T-helper 2 cell treated with Interferon-gamma antibody and Interleukin-4, amounts not matched to agents 100 ng/mL and 5 ng/mL, for 36 hours (primary cell): ENCODE measurements at regions not wholly inside any gene's neighbourhood (a gene's known extent, or its start where the extent isn't known, plus 50 kb on each side); places are given as distances from the start of the nearest gene placed in this dataset.
"Not testable (repeated sequence)": the region's sequence is repeated elsewhere in the genome, so short reads cannot be mapped to it uniquely, and the experiment has no call there.

Experiments
- intact Hi-C: fragments of 100-400 bp; cut with micrococcal nuclease; formaldehyde crosslinking; loops from one replicate; pipeline ENCODE4 v1.15.1; 2023

- intact Hi-C loops: loop anchor here (1.0 to 5.0 kb wide), 7 partner anchors 35 to 715 kb away; partner anchors contain the start of genes AZI2, SLC4A7 and ZCWPW2
These were observed 89.5 kb downstream of the EOMES start for GRCh38 chr3:27632431-27633223.

- intact Hi-C loops: loop anchor here (5.0 kb wide), 4 partner anchors 36 to 716 kb away; partner anchors contain the start of genes AZI2 and ZCWPW2
These were observed 91.2 kb downstream of the EOMES start for GRCh38 chr3:27630885-27631284.

GRCh38 chr3:27629366-27629765 lies 92.8 kb downstream of the EOMES start:
- intact Hi-C loops: no loop called here

- intact Hi-C loops: no loop called here
These were observed 93.9 kb downstream of the EOMES start for GRCh38 chr3:27628026-27628750.

GRCh38 chr3:27626596-27627118 lies 95.5 kb downstream of the EOMES start:
- intact Hi-C loops: no loop called here

GRCh38 chr3:27625864-27626263 lies 96.3 kb downstream of the EOMES start:
- intact Hi-C loops: no loop called here

- intact Hi-C loops: no loop called here
These were observed 98.9 kb downstream of the EOMES start for GRCh38 chr3:27623085-27623753.

GRCh38 chr3:27617552-27617951 lies 104.6 kb downstream of the EOMES start:
- intact Hi-C loops: no loop called here

GRCh38 chr3:27616031-27616430 lies 106.1 kb downstream of the EOMES start:
- intact Hi-C loops: no loop called here

- intact Hi-C loops: no loop called here
These were observed 106.6 kb downstream of the EOMES start for GRCh38 chr3:27615555-27615954.

- intact Hi-C loops: no loop called here
These were observed 107.5 kb downstream of the EOMES start for GRCh38 chr3:27614592-27614991.

GRCh38 chr3:27613846-27614500 lies 108.2 kb downstream of the EOMES start:
- intact Hi-C loops: no loop called here

GRCh38 chr3:27610800-27611525 lies 111.2 kb downstream of the EOMES start:
- intact Hi-C loops: no loop called here

GRCh38 chr3:27607370-27607769 lies 114.8 kb downstream of the EOMES start:
- intact Hi-C loops: no loop called here

- intact Hi-C loops: no loop called here
These were observed 115.6 kb downstream of the EOMES start for GRCh38 chr3:27606537-27606936.

GRCh38 chr3:27601311-27601710 lies 117.1 kb upstream of the SLC4A7 start:
- intact Hi-C loops: not testable (repeated sequence)

- intact Hi-C loops: loop anchor here (10.0 kb wide), 1 partner anchor 65 kb away; no protein-coding TSS in a partner anchor
These were observed 115.6 kb upstream of the SLC4A7 start for GRCh38 chr3:27599741-27600140.

GRCh38 chr3:27596921-27597320 lies 112.7 kb upstream of the SLC4A7 start:
- intact Hi-C loops: loop anchor here (10.0 kb wide), 1 partner anchor 68 kb away; no protein-coding TSS in a partner anchor

- intact Hi-C loops: loop anchor here (10.0 kb wide), 1 partner anchor 68 kb away; no protein-coding TSS in a partner anchor
These were observed 112.2 kb upstream of the SLC4A7 start for GRCh38 chr3:27596334-27596841.

- intact Hi-C loops: loop anchor here (10.0 kb wide), 1 partner anchor 71 kb away; no protein-coding TSS in a partner anchor
These were observed 110.0 kb upstream of the SLC4A7 start for GRCh38 chr3:27594096-27594690.
